ENCODE measurements at regions not wholly inside any gene's neighbourhood (a gene's known extent, or its start where the extent isn't known, plus 50 kb on each side); places are given as distances from the start of the nearest gene placed in this dataset.
A peak's percentile ranks its signal among the peaks of the same experiment; 100 is the strongest.
"Not testable (repeated sequence)": the region's sequence is repeated elsewhere in the genome, so short reads cannot be mapped to it uniquely, and the experiment has no call there.

- no peak for DNase-seq
- H3K9me3 Mint-ChIP-seq = peaks cover 0 to 2% (median 0%) of the 10 kb centered on the region in 6 donors
- H3K27ac Mint-ChIP-seq = peak overlapping the region in 1 of 6 donors; percentile 74
- peaks cover 0 to 2% (median 0%) of the 10 kb centered on the region in 3 donors for H3K36me3 Mint-ChIP-seq
- peaks cover 23 to 27% of the 10 kb centered on the region in 2 donors for H3K4me1 Mint-ChIP-seq
- peak overlapping the region in 1 of 5 donors; percentile 9 for H3K4me3 Mint-ChIP-seq
- H3K27me3 Mint-ChIP-seq (ENCODE audit: low read depth in 3 of 3) = peaks cover 46 to 51% (median 47%) of the 10 kb centered on the region in 3 donors
Measured at GRCh38 chr20:50449738-50450492, 60.3 kb upstream of the PTPN1 start.

DNA sequence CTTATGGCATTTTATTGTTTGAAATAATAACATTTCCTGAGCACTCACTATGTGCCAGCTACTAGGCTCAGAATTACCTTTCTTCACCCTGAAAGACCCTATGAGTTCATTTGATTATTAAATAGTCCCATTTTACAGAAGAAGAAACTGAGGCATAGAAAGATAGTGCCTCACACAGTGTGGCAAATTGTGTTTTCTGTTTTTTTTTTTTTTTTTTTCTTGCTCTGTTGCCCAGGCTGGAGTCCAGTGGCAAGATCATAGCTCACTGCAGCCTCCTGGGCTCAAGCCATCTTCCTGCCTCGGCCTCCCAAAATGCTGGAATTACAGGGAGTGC, 59.7 kb upstream of the PTPN1 start:
- Mint-ChIP-seq H3K4me3 (peak overlapping the region; percentile 5 to 67 (median 62)), H3K36me3 (peaks cover 0 to 2% (median 0%) of the 10 kb centered on the region in 3 donors), H3K27ac (peak overlapping the region in 4 of 6 donors; percentile 53 to 74 (median 59)), H3K27me3 (ENCODE audit: low read depth in 3 of 3) (peaks cover 46 to 50% (median 48%) of the 10 kb centered on the region in 3 donors), H3K9me3 (peaks cover 0 to 2% (median 0%) of the 10 kb centered on the region in 6 donors), H3K4me1 (peaks cover 23 to 27% of the 10 kb centered on the region in 2 donors)
- DNase-seq = no peak

- H3K4me1 Mint-ChIP-seq = peaks cover 23 to 27% of the 10 kb centered on the region in 2 donors
- H3K4me3 Mint-ChIP-seq = peak overlapping the region; percentile 5 to 67 (median 62)
- peaks cover 0 to 2% (median 0%) of the 10 kb centered on the region in 6 donors for H3K9me3 Mint-ChIP-seq
- H3K27ac Mint-ChIP-seq = peak overlapping the region in 5 of 6 donors; percentile 52 to 74 (median 57)
- peaks cover 43 to 53% (median 51%) of the 10 kb centered on the region in 3 donors for H3K27me3 Mint-ChIP-seq (ENCODE audit: low read depth in 3 of 3)
- peaks cover 0 to 2% (median 0%) of the 10 kb centered on the region in 3 donors for H3K36me3 Mint-ChIP-seq
- DNase-seq = peak; percentile 83 to 85 (median 85)
Measured at GRCh38 chr20:50450881-50451752, 59.1 kb upstream of the PTPN1 start.

DNA sequence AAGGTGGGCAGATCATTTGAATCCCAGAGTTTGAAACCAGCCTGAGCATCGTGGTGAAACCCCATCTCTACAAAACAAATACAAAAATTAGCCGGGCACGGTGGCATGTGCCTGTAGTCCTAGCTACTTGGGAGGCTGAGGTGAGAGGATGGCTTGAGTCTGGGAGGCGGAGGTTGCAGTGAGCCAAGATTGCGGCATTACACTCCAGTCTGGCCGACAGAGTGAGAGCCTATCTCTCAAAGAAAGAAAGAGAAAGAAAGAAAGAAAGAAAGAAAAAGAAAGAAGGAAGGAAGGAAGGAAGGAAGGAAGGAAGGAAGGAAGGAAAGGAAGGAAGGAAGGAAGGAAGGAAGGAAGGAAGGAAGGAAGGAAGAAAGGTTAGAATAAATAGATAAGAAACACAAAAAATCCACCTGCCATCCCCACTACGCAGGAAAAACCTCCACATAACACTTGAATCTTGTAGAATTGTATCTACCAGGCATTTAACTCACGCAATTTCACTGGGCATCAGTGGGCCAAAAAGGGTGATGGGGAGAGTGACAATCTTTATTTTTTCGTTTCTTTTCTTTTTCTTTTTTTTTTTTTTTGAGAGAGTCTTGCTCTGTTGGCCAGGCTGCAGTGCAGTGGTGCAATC, 58.3 kb upstream of the PTPN1 start:
- Mint-ChIP-seq H3K4me1 (peaks cover 23 to 27% of the 10 kb centered on the region in 2 donors), H3K27me3 (ENCODE audit: low read depth in 3 of 3) (peaks cover 49 to 52% (median 51%) of the 10 kb centered on the region in 3 donors), H3K27ac (peak overlapping the region in 4 of 6 donors; percentile 53 to 74 (median 59)), H3K4me3 (peak overlapping the region in 3 of 5 donors; percentile 62 to 67 (median 62))
- not testable (repeated sequence) for H3K9me3 Mint-ChIP-seq, DNase-seq, H3K36me3 Mint-ChIP-seq

GRCh38 chr20:50453533-50454244, 56.5 kb upstream of the PTPN1 start:
- Mint-ChIP-seq H3K4me3 (no peak overlapping the region), H3K27me3 (ENCODE audit: low read depth in 3 of 3) (peaks cover 43 to 48% (median 44%) of the 10 kb centered on the region in 3 donors), H3K9me3 (peaks cover 0 to 2% (median 0%) of the 10 kb centered on the region in 6 donors), H3K27ac (peak overlapping the region in 1 of 6 donors; percentile 0), H3K36me3 (no peaks in the 10 kb centered on the region), H3K4me1 (peaks cover 23 to 27% of the 10 kb centered on the region in 2 donors)
- DNase-seq = no peak

DNA sequence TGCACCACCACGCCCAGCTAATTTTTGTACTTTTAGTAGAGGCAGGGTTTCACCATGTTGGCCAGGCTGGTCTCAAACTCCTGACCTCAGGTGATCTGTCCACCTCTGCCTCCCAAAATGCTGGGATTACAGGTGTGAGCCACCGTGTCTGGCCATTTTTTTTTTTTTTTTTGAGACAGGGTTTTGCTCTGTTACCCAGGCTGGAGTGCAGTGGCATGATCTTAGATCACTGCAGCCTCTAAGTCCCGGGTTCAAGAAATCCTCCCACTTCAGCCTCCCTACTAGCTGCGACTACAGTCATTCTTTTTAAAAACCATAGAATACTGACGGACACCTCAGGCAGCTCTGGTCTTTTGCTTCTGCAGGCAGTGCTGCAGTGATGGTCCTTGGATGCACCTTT, 54.9 kb upstream of the PTPN1 start:
- H3K4me3 Mint-ChIP-seq, DNase-seq, H3K9me3 Mint-ChIP-seq, H3K36me3 Mint-ChIP-seq, H3K27ac Mint-ChIP-seq: not testable (repeated sequence)
- peaks cover 19% of the 10 kb centered on the region in 2 donors for H3K4me1 Mint-ChIP-seq
- H3K27me3 Mint-ChIP-seq (ENCODE audit: low read depth in 3 of 3) = peaks cover 34 to 47% (median 41%) of the 10 kb centered on the region in 3 donors

GRCh38 chr20:50455656-50456451, 54.3 kb upstream of the PTPN1 start:
- H3K36me3 Mint-ChIP-seq = no peaks in the 10 kb centered on the region
- no peak overlapping the region for H3K4me3 Mint-ChIP-seq
- no peak for DNase-seq
- peaks cover 13 to 19% of the 10 kb centered on the region in 2 donors for H3K4me1 Mint-ChIP-seq
- peaks cover 32 to 44% (median 35%) of the 10 kb centered on the region in 3 donors for H3K27me3 Mint-ChIP-seq (ENCODE audit: low read depth in 3 of 3)
- peaks cover 0 to 2% (median 0%) of the 10 kb centered on the region in 6 donors for H3K9me3 Mint-ChIP-seq
- no peak overlapping the region for H3K27ac Mint-ChIP-seq

- Mint-ChIP-seq H3K27ac (no peak overlapping the region), H3K9me3 (peaks cover 0 to 2% (median 0%) of the 10 kb centered on the region in 6 donors), H3K36me3 (no peaks in the 10 kb centered on the region), H3K4me1 (peaks cover 4 to 13% of the 10 kb centered on the region in 2 donors), H3K27me3 (ENCODE audit: low read depth in 3 of 3) (peaks cover 28 to 36% (median 28%) of the 10 kb centered on the region in 3 donors), H3K4me3 (no peak overlapping the region)
- DNase-seq = no peak
Measured at GRCh38 chr20:50456452-50457324, 53.5 kb upstream of the PTPN1 start.

DNA sequence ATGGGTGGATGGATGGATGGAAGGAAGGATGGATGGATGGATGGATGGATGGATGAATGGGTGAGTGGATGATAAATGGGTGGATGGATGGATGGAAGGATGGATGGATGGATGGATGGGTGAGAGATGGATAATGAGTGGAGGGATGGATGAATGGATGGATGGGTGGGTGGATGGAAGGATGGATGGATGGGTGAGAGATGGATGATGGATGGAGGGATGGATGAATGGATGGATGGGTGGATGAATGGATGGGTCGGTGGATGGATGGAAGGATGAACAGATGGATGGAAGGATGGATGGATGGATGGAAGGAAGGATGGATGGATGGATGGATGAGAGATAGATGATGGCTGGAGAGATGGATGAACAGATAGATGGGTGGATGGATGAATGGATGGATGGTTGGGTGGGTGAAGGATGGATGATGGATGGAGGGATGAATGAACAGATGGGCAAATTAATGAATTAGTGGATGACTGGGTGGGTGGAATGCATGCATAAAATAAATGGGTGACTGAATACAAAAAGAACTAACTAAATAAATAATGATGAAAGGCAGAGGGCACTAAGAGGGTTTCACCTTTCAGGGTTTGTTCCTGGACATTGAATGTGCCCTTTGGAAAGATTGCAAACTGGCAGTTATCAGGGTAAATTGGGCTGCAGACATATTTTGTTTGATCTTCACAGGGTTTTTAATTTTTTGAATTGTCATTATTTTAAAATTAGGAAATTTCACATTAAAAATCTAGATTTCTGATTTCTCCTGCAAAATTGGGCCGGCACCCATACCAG, 50.9 kb upstream of the PTPN1 start:
- DNase-seq = no peak
- no peak overlapping the region for H3K4me3 Mint-ChIP-seq
- no peaks in the 10 kb centered on the region for H3K9me3 Mint-ChIP-seq
- H3K27me3 Mint-ChIP-seq (ENCODE audit: low read depth in 3 of 3) = peaks cover 12 to 31% (median 21%) of the 10 kb centered on the region in 3 donors
- peak overlapping the region in 1 of 6 donors; percentile 31 for H3K27ac Mint-ChIP-seq
- H3K4me1 Mint-ChIP-seq = peaks cover 3 to 10% of the 10 kb centered on the region in 2 donors
- H3K36me3 Mint-ChIP-seq = no peaks in the 10 kb centered on the region

- Mint-ChIP-seq H3K27ac (peak overlapping the region in 1 of 6 donors; percentile 66), H3K4me3 (no peak overlapping the region)
Measured at GRCh38 chr20:50460115-50460607, 50.0 kb upstream of the PTPN1 start.

More at GRCh38 chr20:50460115-50460607, 50.0 kb upstream of the PTPN1 start:
- Mint-ChIP-seq H3K9me3 (no peaks in the 10 kb centered on the region), H3K4me1 (peaks cover 6 to 11% of the 10 kb centered on the region in 2 donors), H3K27me3 (ENCODE audit: low read depth in 3 of 3) (peaks cover 13 to 28% (median 15%) of the 10 kb centered on the region in 3 donors), H3K36me3 (no peaks in the 10 kb centered on the region)
- DNase-seq = no peak

All from immature natural killer cell (primary cell).